ENCODE measurements at regions not wholly inside any gene's neighbourhood (a gene's known extent, or its start where the extent isn't known, plus 50 kb on each side); places are given as distances from the start of the nearest gene placed in this dataset.

DNA sequence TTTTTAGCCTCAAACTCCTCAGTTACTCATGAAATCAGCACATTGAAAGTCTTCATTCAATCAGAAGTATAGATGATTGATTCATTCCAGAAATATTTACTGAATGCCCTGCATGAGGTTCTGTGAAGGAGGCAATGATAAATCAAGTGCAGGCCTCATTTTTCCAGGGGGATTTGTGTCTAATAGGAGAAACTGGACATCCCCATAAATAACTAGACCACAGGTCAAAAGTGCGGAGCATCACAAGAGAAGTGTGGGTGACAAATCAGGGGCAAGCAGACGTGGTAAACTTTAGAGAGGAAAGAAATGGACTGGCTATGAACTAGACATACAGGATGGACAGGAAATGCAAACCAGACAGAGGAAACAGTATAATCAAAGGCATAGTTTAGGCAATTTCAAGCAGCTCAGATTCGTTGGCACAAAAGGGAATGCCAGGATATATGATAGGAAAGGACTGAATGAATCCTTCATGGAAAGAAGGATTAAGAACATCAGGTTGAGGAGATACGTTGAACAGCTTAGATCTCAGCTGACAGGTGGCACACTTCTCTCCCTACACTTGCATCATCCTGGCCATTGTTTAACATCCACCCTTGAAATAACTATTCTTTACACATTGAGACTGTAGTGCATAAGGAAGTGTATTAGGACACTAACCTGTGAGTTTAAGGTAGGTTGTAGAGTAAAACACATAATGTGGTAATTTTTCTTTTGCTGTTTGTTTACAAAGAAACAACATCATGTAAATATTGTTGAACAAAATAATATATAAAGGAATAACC, 69.6 kb upstream of the RASGEF1B start:
- H3K9me3 ChIP-seq (replicated peaks) = peaks cover 15% of the 10 kb centered on the region
- H3K4me1 ChIP-seq = no peaks in the 10 kb centered on the region
- H3K27me3 ChIP-seq (ENCODE audit: low read depth) = no peaks in the 10 kb centered on the region
- TF ChIP-seq, protein P1, sequence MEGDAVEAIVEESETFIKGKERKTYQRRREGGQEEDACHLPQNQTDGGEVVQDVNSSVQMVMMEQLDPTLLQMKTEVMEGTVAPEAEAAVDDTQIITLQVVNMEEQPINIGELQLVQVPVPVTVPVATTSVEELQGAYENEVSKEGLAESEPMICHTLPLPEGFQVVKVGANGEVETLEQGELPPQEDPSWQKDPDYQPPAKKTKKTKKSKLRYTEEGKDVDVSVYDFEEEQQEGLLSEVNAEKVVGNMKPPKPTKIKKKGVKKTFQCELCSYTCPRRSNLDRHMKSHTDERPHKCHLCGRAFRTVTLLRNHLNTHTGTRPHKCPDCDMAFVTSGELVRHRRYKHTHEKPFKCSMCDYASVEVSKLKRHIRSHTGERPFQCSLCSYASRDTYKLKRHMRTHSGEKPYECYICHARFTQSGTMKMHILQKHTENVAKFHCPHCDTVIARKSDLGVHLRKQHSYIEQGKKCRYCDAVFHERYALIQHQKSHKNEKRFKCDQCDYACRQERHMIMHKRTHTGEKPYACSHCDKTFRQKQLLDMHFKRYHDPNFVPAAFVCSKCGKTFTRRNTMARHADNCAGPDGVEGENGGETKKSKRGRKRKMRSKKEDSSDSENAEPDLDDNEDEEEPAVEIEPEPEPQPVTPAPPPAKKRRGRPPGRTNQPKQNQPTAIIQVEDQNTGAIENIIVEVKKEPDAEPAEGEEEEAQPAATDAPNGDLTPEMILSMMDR (IDR thresholded peaks at IDR 0.05; ENCODE audit: borderline replicate concordance) = no peak
- no peak overlapping the region for H3K4me3 ChIP-seq
- no peak overlapping the region for H3K27ac ChIP-seq (replicated peaks)
- no peak for DNase-seq
- H3K36me3 ChIP-seq = no peaks in the 10 kb centered on the region
- intact Hi-C loops (cut with micrococcal nuclease) = no loop called here

GRCh38 chr4:81538716-81539427, 67.2 kb upstream of the RASGEF1B start:
- no peak overlapping the region for H3K4me3 ChIP-seq
- H3K9me3 ChIP-seq (replicated peaks) = peaks cover 14% of the 10 kb centered on the region
- TF ChIP-seq, protein P1 (IDR thresholded peaks at IDR 0.05; ENCODE audit: borderline replicate concordance) = no peak
- no peaks in the 10 kb centered on the region for H3K27me3 ChIP-seq (ENCODE audit: low read depth)
- intact Hi-C loops (cut with micrococcal nuclease) = no loop called here
- H3K36me3 ChIP-seq = no peaks in the 10 kb centered on the region
- H3K4me1 ChIP-seq = no peaks in the 10 kb centered on the region
- DNase-seq = no peak
- H3K27ac ChIP-seq (replicated peaks) = no peak overlapping the region

GRCh38 chr4:81531410-81531809, 59.7 kb upstream of the RASGEF1B start:
- TF ChIP-seq, protein P1 (IDR thresholded peaks at IDR 0.05; ENCODE audit: borderline replicate concordance) = no peak
- Histone ChIP-seq H3K4me1 (no peaks in the 10 kb centered on the region), H3K4me3 (no peak overlapping the region), H3K27me3 (ENCODE audit: low read depth) (no peaks in the 10 kb centered on the region), H3K36me3 (no peaks in the 10 kb centered on the region), H3K9me3 (replicated peaks) (peaks cover 5% of the 10 kb centered on the region), H3K27ac (replicated peaks) (no peak overlapping the region)
- intact Hi-C loops (cut with micrococcal nuclease) = no loop called here
- no peak for DNase-seq

- Histone ChIP-seq H3K9me3 (replicated peaks) (peaks cover 5% of the 10 kb centered on the region), H3K4me3 (no peak overlapping the region), H3K27ac (replicated peaks) (no peak overlapping the region), H3K36me3 (no peaks in the 10 kb centered on the region), H3K27me3 (ENCODE audit: low read depth) (no peaks in the 10 kb centered on the region), H3K4me1 (no peaks in the 10 kb centered on the region)
- DNase-seq = no peak
- intact Hi-C loops (cut with micrococcal nuclease) = no loop called here
- TF ChIP-seq, protein P1 (IDR thresholded peaks at IDR 0.05; ENCODE audit: borderline replicate concordance) = no peak
These were observed 57.3 kb upstream of the RASGEF1B start for GRCh38 chr4:81528979-81529378.

- H3K9me3 ChIP-seq (replicated peaks) = peaks cover 5% of the 10 kb centered on the region
- H3K27ac ChIP-seq (replicated peaks) = no peak overlapping the region
- intact Hi-C loops (cut with micrococcal nuclease) = no loop called here
- no peaks in the 10 kb centered on the region for H3K27me3 ChIP-seq (ENCODE audit: low read depth)
- no peaks in the 10 kb centered on the region for H3K4me1 ChIP-seq
- H3K4me3 ChIP-seq = no peak overlapping the region
- no peaks in the 10 kb centered on the region for H3K36me3 ChIP-seq
- DNase-seq = no peak
- TF ChIP-seq, protein P1 (IDR thresholded peaks at IDR 0.05; ENCODE audit: borderline replicate concordance) = no peak
These were observed 56.5 kb upstream of the RASGEF1B start for GRCh38 chr4:81528200-81528599.
